K562 (cell line): ENCODE measurements at regions not wholly inside any gene's neighbourhood (a gene's known extent, or its start where the extent isn't known, plus 50 kb on each side); places are given as distances from the start of the nearest gene placed in this dataset.

ENCODE experiments used
- CHCHD3 ChIP-seq: fragments of 250-450 bp; sonication (Bioruptor Pico); IDR thresholded peaks from 2 replicates; pipeline ENCODE4 v2.1.2; 2022; ENCODE audit warnings: mild to moderate bottlenecking
- FOXK1 ChIP-seq: sonication (generic); formaldehyde crosslinking; IDR thresholded peaks from 2 replicates; pipeline ENCODE4 v1.8.0; 2022; ENCODE audit warnings: missing genetic modification reagents, mild to moderate bottlenecking, borderline replicate concordance
- HNRNPLL ChIP-seq: fragments of 200-400 bp; formaldehyde crosslinking; IDR thresholded peaks from 2 replicates; pipeline ENCODE4 v1.6.1; 2017; ENCODE audit warnings: low read length, low read depth, mild to moderate bottlenecking; ENCODE audit not compliant: poor library complexity, severe bottlenecking
- KLF6 ChIP-seq: fragments of 250-450 bp; sonication (Bioruptor Pico); IDR thresholded peaks from 2 replicates; pipeline ENCODE4 v1.4.0; 2020; ENCODE audit warnings: mild to moderate bottlenecking, moderate library complexity, borderline replicate concordance
- NEUROD1 ChIP-seq: fragments of 150-350 bp; IDR thresholded peaks from 2 replicates; pipeline ENCODE4 v1.6.1; 2014; ENCODE audit warnings: borderline replicate concordance, low read length, low read depth; ENCODE audit not compliant: partially characterized antibody
- RCOR1 ChIP-seq, 2 experiments: IDR thresholded peaks; 2 replicates each; pipeline ENCODE4 v1.6.1; 2012; ENCODE audit warnings: low read depth in 2 of 2, low read length in 2 of 2, borderline replicate concordance in 1 of 2, improper control_type of control experiment in 1 of 2
- ZNF668 ChIP-seq: fragments of 250-450 bp; sonication (Bioruptor Pico); IDR thresholded peaks from 2 replicates; pipeline ENCODE4 v1.8.0; 2022; ENCODE audit warnings: mild to moderate bottlenecking, inconsistent platforms
- TF ChIP-seq, protein P1 (sequence below), 2 experiments: IDR thresholded peaks in 1 of 2; conservative IDR thresholded peaks in 1 of 2; 2 replicates each; pipeline ENCODE4 v1.6.1; 2016; ENCODE audit warnings: low read depth in 2 of 2, mild to moderate bottlenecking in 1 of 2, missing compliant biosample characterization in 1 of 2, missing genetic modification characterization in 1 of 2, moderate library complexity in 1 of 2
- TF ChIP-seq, protein P2 (sequence below): fragments of 200-400 bp; formaldehyde crosslinking; IDR thresholded peaks from 2 replicates; pipeline ENCODE4 v1.6.1; 2017; ENCODE audit warnings: mild to moderate bottlenecking, low read depth, low read length, moderate library complexity
- TF ChIP-seq, protein P3 (sequence below): fragments of 450-650 bp; IDR thresholded peaks from 2 replicates; pipeline ENCODE4 v1.7.0; 2016; ENCODE audit warnings: borderline replicate concordance

DNA sequence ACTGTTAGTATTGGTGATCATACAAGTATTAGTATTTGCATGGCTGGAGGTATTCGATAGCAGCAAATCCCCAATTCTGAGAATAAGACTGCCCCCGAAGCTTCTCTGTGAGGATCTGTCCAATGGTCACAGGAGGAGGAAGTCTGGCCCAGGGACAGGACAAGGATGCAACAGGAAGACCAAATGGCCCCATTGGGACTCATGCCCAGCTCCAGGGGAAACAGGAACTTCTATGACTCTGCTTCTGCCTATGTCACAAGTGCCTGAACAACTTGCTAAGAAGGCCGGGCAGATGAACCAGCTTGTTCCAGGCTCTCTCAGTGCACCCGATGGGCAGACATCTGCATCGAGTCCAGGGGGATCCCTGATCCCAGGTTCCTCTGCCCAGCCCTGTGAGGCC, 172.0 kb upstream of the GRB10 start (continued):
- TF ChIP-seq, protein P1, sequence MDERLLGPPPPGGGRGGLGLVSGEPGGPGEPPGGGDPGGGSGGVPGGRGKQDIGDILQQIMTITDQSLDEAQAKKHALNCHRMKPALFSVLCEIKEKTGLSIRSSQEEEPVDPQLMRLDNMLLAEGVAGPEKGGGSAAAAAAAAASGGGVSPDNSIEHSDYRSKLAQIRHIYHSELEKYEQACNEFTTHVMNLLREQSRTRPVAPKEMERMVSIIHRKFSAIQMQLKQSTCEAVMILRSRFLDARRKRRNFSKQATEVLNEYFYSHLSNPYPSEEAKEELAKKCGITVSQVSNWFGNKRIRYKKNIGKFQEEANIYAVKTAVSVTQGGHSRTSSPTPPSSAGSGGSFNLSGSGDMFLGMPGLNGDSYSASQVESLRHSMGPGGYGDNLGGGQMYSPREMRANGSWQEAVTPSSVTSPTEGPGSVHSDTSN (CRISPR knock-in tag; IDR thresholded peaks at IDR 0.05; ENCODE audit: low read depth): no peak
- TF ChIP-seq, protein P1 (tag; conservative IDR thresholded peaks at IDR 0.05; ENCODE audit: low read depth): no peak
- TF ChIP-seq CHCHD3 (CRISPR knock-in tag) (no peak), NEUROD1 (no peak), HNRNPLL (no peak), ZNF668 (CRISPR knock-in tag) (no peak), KLF6 (CRISPR knock-in tag) (no peak), FOXK1 (no peak), RCOR1 (IDR thresholded peaks at IDR 0.05; ENCODE audit: borderline replicate concordance in 1 of 2, low read depth in 2 of 2, low read length in 2 of 2) (no peak)
- TF ChIP-seq, protein P2, sequence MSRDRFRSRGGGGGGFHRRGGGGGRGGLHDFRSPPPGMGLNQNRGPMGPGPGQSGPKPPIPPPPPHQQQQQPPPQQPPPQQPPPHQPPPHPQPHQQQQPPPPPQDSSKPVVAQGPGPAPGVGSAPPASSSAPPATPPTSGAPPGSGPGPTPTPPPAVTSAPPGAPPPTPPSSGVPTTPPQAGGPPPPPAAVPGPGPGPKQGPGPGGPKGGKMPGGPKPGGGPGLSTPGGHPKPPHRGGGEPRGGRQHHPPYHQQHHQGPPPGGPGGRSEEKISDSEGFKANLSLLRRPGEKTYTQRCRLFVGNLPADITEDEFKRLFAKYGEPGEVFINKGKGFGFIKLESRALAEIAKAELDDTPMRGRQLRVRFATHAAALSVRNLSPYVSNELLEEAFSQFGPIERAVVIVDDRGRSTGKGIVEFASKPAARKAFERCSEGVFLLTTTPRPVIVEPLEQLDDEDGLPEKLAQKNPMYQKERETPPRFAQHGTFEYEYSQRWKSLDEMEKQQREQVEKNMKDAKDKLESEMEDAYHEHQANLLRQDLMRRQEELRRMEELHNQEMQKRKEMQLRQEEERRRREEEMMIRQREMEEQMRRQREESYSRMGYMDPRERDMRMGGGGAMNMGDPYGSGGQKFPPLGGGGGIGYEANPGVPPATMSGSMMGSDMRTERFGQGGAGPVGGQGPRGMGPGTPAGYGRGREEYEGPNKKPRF: no peak
- TF ChIP-seq, protein P3, sequence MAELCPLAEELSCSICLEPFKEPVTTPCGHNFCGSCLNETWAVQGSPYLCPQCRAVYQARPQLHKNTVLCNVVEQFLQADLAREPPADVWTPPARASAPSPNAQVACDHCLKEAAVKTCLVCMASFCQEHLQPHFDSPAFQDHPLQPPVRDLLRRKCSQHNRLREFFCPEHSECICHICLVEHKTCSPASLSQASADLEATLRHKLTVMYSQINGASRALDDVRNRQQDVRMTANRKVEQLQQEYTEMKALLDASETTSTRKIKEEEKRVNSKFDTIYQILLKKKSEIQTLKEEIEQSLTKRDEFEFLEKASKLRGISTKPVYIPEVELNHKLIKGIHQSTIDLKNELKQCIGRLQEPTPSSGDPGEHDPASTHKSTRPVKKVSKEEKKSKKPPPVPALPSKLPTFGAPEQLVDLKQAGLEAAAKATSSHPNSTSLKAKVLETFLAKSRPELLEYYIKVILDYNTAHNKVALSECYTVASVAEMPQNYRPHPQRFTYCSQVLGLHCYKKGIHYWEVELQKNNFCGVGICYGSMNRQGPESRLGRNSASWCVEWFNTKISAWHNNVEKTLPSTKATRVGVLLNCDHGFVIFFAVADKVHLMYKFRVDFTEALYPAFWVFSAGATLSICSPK: no peak
